ENCODE measurements at regions not wholly inside any gene's neighbourhood (a gene's known extent, or its start where the extent isn't known, plus 50 kb on each side); places are given as distances from the start of the nearest gene placed in this dataset.

DNA sequence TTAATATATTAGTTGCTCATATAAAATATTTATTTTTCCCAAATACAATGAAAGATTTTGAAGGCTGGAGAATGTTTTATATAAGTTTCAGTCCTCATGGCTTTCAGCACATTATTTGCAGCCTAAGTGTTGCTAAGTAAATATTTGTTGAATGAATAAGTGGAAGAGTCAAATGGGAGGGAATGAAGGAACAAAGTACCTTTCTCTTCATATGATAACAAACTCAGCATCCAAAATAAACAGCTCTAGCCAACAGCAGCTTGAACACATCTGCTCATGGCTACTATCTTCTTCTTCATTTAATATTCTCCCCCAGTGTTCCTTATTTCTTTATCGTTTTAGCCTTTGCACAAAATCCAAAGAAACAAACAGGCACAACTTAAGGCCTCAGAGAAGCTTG is 385.2 kb upstream of the PIK3C3 start:
- H3K4me3 ChIP-seq, result no peak overlapping the region
- no peaks in the 10 kb centered on the region for H3K9me3 ChIP-seq
- intact Hi-C loops (cut with DNase I), result no loop called here
- H3K36me3 ChIP-seq, result no peaks in the 10 kb centered on the region
- WGBS, 2 donors, result 40 to 68% methylated on average over 1 of the region's 1 CpG
- H3K27me3 ChIP-seq, result no peaks in the 10 kb centered on the region
- no peak overlapping the region for H3K27ac ChIP-seq
- no peak for DNase-seq
- TF ChIP-seq POLR2A (IDR thresholded peaks at IDR 0.05), result no peak
- TF ChIP-seq POLR2AphosphoS5 (IDR thresholded peaks at IDR 0.05), result no peak
- TF ChIP-seq, protein P1, sequence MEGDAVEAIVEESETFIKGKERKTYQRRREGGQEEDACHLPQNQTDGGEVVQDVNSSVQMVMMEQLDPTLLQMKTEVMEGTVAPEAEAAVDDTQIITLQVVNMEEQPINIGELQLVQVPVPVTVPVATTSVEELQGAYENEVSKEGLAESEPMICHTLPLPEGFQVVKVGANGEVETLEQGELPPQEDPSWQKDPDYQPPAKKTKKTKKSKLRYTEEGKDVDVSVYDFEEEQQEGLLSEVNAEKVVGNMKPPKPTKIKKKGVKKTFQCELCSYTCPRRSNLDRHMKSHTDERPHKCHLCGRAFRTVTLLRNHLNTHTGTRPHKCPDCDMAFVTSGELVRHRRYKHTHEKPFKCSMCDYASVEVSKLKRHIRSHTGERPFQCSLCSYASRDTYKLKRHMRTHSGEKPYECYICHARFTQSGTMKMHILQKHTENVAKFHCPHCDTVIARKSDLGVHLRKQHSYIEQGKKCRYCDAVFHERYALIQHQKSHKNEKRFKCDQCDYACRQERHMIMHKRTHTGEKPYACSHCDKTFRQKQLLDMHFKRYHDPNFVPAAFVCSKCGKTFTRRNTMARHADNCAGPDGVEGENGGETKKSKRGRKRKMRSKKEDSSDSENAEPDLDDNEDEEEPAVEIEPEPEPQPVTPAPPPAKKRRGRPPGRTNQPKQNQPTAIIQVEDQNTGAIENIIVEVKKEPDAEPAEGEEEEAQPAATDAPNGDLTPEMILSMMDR (IDR thresholded peaks at IDR 0.05), result no peak
- TF ChIP-seq EP300 (IDR thresholded peaks at IDR 0.05), result no peak
- H3K4me1 ChIP-seq, result no peaks in the 10 kb centered on the region

DNA sequence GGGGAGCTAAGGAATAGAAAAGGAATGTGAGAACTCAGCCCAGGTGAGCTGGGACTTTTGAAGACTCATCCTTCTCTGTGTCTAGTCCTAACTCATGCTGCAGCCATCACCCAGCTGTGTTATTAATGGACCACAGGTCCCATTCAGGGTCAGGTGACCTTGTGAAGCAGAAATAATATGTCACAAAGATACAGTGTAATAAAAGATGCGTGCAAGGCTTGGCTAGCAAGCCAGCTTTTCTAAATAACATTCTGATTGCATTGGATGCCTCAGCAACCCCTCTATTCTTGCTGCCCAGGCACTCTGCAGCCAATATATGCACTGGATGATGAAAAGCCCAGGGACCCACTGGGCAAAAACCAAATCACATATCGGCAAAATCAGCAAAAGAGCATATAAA is 393.1 kb upstream of the PIK3C3 start:
- Histone ChIP-seq H3K36me3 (no peaks in the 10 kb centered on the region), H3K4me3 (no peak overlapping the region), H3K4me1 (no peaks in the 10 kb centered on the region), H3K27me3 (no peaks in the 10 kb centered on the region), H3K9me3 (no peaks in the 10 kb centered on the region), H3K27ac (no peak overlapping the region)
- 80 to 87% methylated on average over 2 of the region's 2 CpGs for WGBS, 2 donors
- intact Hi-C loops (cut with DNase I), result no loop called here
- no peak for DNase-seq
- TF ChIP-seq POLR2AphosphoS5 (IDR thresholded peaks at IDR 0.05) (no peak), EP300 (IDR thresholded peaks at IDR 0.05) (no peak), POLR2A (IDR thresholded peaks at IDR 0.05) (no peak)
- TF ChIP-seq, protein P1 (IDR thresholded peaks at IDR 0.05), result no peak

DNA sequence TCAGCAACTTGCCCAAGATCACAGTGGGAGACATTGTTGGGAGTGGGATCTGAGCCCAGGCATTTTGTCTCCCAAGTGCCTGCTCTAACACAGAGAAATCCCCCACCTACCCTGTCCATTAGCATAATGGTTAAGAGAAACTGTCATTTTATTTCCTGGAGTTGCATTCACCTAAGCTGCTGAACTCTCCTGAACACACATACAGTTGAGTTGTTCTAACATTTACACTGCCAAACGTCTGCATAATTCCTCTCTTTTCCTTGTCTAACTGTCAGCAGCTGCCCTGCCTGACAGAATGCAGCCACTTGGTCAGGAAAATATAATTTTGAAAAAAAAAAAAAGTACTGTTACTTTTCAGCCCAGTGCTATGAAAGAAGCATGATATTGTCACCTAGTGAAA is 396.3 kb upstream of the PIK3C3 start:
- no peak overlapping the region for H3K4me3 ChIP-seq
- 9 to 44% methylated on average over 1 of the region's 1 CpG for WGBS, 2 donors
- intact Hi-C loops (cut with DNase I), result no loop called here
- H3K9me3 ChIP-seq, result no peaks in the 10 kb centered on the region
- H3K36me3 ChIP-seq, result no peaks in the 10 kb centered on the region
- H3K27me3 ChIP-seq, result no peaks in the 10 kb centered on the region
- no peaks in the 10 kb centered on the region for H3K4me1 ChIP-seq
- H3K27ac ChIP-seq, result no peak overlapping the region
- DNase-seq, result no peak
- TF ChIP-seq, protein P1 (IDR thresholded peaks at IDR 0.05), result no peak
- TF ChIP-seq EP300 (IDR thresholded peaks at IDR 0.05) (no peak), POLR2AphosphoS5 (IDR thresholded peaks at IDR 0.05) (no peak)

DNA sequence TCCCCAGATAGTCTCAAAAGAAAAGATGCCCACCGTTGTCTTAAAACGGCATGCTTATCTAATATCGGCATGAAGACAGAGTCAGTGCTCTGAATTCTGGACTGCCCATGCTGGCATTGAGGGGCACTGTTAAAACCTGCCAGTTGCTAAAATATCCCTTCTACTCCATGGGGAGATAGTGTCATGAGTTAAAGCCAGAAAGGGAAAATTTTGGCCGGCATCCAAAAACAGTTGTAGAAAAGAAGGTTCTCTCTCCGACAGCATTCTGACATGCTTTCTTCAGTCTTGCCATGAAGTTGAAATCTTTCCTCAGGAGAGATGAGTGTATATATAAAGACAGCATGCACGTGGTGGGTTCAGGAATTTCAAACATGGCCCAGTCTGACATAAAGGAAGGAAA is 401.3 kb upstream of the PIK3C3 start:
- 77 to 79% methylated on average over 6 of the region's 6 CpGs for WGBS, 2 donors

More for the DNA sequence above, 401.3 kb upstream of the PIK3C3 start:
- Histone ChIP-seq H3K4me3 (no peak overlapping the region), H3K9me3 (no peaks in the 10 kb centered on the region), H3K36me3 (no peaks in the 10 kb centered on the region), H3K27ac (no peak overlapping the region), H3K4me1 (no peaks in the 10 kb centered on the region), H3K27me3 (no peaks in the 10 kb centered on the region)
- intact Hi-C loops (cut with DNase I), result no loop called here
- TF ChIP-seq, protein P1 (IDR thresholded peaks at IDR 0.05), result no peak
- TF ChIP-seq POLR2AphosphoS5 (IDR thresholded peaks at IDR 0.05), result no peak
- no peak for TF ChIP-seq POLR2A (IDR thresholded peaks at IDR 0.05)
- TF ChIP-seq EP300 (IDR thresholded peaks at IDR 0.05), result no peak
- no peak for DNase-seq

Measured in sigmoid colon (tissue), 6 donors.